ENCODE measurements at regions not wholly inside any gene's neighbourhood (a gene's known extent, or its start where the extent isn't known, plus 50 kb on each side); places are given as distances from the start of the nearest gene placed in this dataset.
"Not testable (repeated sequence)": the region's sequence is repeated elsewhere in the genome, so short reads cannot be mapped to it uniquely, and the experiment has no call there.

GRCh38 chr3:11709782-11710181, 66.1 kb upstream of the VGLL4 start:
- H3K27ac Mint-ChIP-seq = no peak overlapping the region
- WGBS (ENCODE audit: insufficient coverage) = 99% methylated on average over 3 of the region's 3 CpGs
- H3K27ac ChIP-seq (ENCODE audit: low read length) = no peak overlapping the region
- H3K4me3 ChIP-seq (ENCODE audit: low read length) = no peak overlapping the region
- intact Hi-C loops (cut with micrococcal nuclease) = no loop called here
- no peaks in the 10 kb centered on the region for H3K9me3 ChIP-seq (ENCODE audit: control insufficient read depth, insufficient read depth, low read length)
- H3K4me1 Mint-ChIP-seq = no peaks in the 10 kb centered on the region
- H3K36me3 ChIP-seq (ENCODE audit: control insufficient read depth, insufficient read depth, low read length) = no peaks in the 10 kb centered on the region
- DNase-seq (no peak), ATAC-seq (no peak)
- no peaks in the 10 kb centered on the region for H3K27me3 ChIP-seq (ENCODE audit: control insufficient read depth, insufficient read depth, low read length)
- H3K4me3 Mint-ChIP-seq = no peak overlapping the region
- peaks cover 0 to 4% of the 10 kb centered on the region in 2 donors for H3K27me3 Mint-ChIP-seq (ENCODE audit: low read depth in 2 of 2)
- no peaks in the 10 kb centered on the region for H3K36me3 Mint-ChIP-seq
- TF ChIP-seq CTCF (IDR thresholded peaks at IDR 0.05) = no peak
- H3K4me1 ChIP-seq (ENCODE audit: control insufficient read depth, insufficient read depth, low read length) = no peaks in the 10 kb centered on the region
- no peaks in the 10 kb centered on the region for H3K9me3 Mint-ChIP-seq

- H3K4me3 ChIP-seq (ENCODE audit: low read length); H3K9me3 ChIP-seq (ENCODE audit: control insufficient read depth, insufficient read depth, low read length); H3K4me3 Mint-ChIP-seq; H3K4me1 Mint-ChIP-seq; H3K36me3 Mint-ChIP-seq; H3K27me3 ChIP-seq (ENCODE audit: control insufficient read depth, insufficient read depth, low read length); H3K9me3 Mint-ChIP-seq; H3K27me3 Mint-ChIP-seq (ENCODE audit: low read depth in 2 of 2); ATAC-seq; H3K4me1 ChIP-seq (ENCODE audit: control insufficient read depth, insufficient read depth, low read length); DNase-seq; intact Hi-C loops (cut with micrococcal nuclease); H3K36me3 ChIP-seq (ENCODE audit: control insufficient read depth, insufficient read depth, low read length); H3K27ac Mint-ChIP-seq; H3K27ac ChIP-seq (ENCODE audit: low read length): not testable (repeated sequence)
- WGBS (ENCODE audit: insufficient coverage) = 94% methylated on average over 2 of the region's 2 CpGs
Observed at GRCh38 chr3:11707084-11707483, 63.4 kb upstream of the VGLL4 start.

- no peaks in the 10 kb centered on the region for H3K36me3 Mint-ChIP-seq
- DNase-seq (no peak), ATAC-seq (no peak)
- H3K9me3 ChIP-seq (ENCODE audit: control insufficient read depth, insufficient read depth, low read length) = no peaks in the 10 kb centered on the region
- no peak overlapping the region for H3K4me3 Mint-ChIP-seq
- H3K4me1 ChIP-seq (ENCODE audit: control insufficient read depth, insufficient read depth, low read length) = no peaks in the 10 kb centered on the region
- intact Hi-C loops (cut with micrococcal nuclease) = no loop called here
- H3K27ac ChIP-seq (ENCODE audit: low read length) = no peak overlapping the region
- no peaks in the 10 kb centered on the region for H3K4me1 Mint-ChIP-seq
- no peak overlapping the region for H3K4me3 ChIP-seq (ENCODE audit: low read length)
- TF ChIP-seq CTCF (IDR thresholded peaks at IDR 0.05) = no peak
- WGBS (ENCODE audit: insufficient coverage) = 98% methylated on average over 5 of the region's 5 CpGs
- H3K9me3 Mint-ChIP-seq = no peaks in the 10 kb centered on the region
- H3K36me3 ChIP-seq (ENCODE audit: control insufficient read depth, insufficient read depth, low read length) = no peaks in the 10 kb centered on the region
- H3K27ac Mint-ChIP-seq = no peak overlapping the region
- no peaks in the 10 kb centered on the region for H3K27me3 ChIP-seq (ENCODE audit: control insufficient read depth, insufficient read depth, low read length)
- H3K27me3 Mint-ChIP-seq (ENCODE audit: low read depth in 2 of 2) = peaks cover 0 to 7% of the 10 kb centered on the region in 2 donors
Observed at GRCh38 chr3:11706604-11707003, 62.9 kb upstream of the VGLL4 start.

GRCh38 chr3:11705049-11705448, 61.3 kb upstream of the VGLL4 start:
- WGBS (ENCODE audit: insufficient coverage) = 89% methylated on average over 27 of the region's 27 CpGs
- no peak for TF ChIP-seq CTCF (IDR thresholded peaks at IDR 0.05)
- Mint-ChIP-seq H3K27me3 (ENCODE audit: low read depth in 2 of 2) (peaks cover 0 to 7% of the 10 kb centered on the region in 2 donors), H3K9me3 (no peaks in the 10 kb centered on the region), H3K4me3 (peak overlapping the region; percentile 43), H3K36me3 (no peaks in the 10 kb centered on the region), H3K27ac (no peak overlapping the region), H3K4me1 (no peaks in the 10 kb centered on the region)
- no peaks in the 10 kb centered on the region for H3K9me3 ChIP-seq (ENCODE audit: control insufficient read depth, insufficient read depth, low read length)
- ATAC-seq (peak in 1 of 3 donors; percentile 27), DNase-seq (no peak)
- no peaks in the 10 kb centered on the region for H3K27me3 ChIP-seq (ENCODE audit: control insufficient read depth, insufficient read depth, low read length)
- H3K4me1 ChIP-seq (ENCODE audit: control insufficient read depth, insufficient read depth, low read length) = no peaks in the 10 kb centered on the region
- H3K4me3 ChIP-seq (ENCODE audit: low read length) = no peak overlapping the region
- no peaks in the 10 kb centered on the region for H3K36me3 ChIP-seq (ENCODE audit: control insufficient read depth, insufficient read depth, low read length)
- intact Hi-C loops (cut with micrococcal nuclease) = no loop called here
- H3K27ac ChIP-seq (ENCODE audit: low read length) = no peak overlapping the region
